CD14-positive monocyte (primary cell): ENCODE measurements at regions not wholly inside any gene's neighbourhood (a gene's known extent, or its start where the extent isn't known, plus 50 kb on each side); places are given as distances from the start of the nearest gene placed in this dataset.

Experiments
- DNase-seq, 3 donors: peaks; one replicate each; pipeline ENCODE4 v3.0.0-alpha.2; 2011 to 2022
- H2AFZ ChIP-seq: 2 replicates; pipeline ENCODE4 v1.6.0; 2012; ENCODE audit warnings: mild to moderate bottlenecking, low read depth, low read length, inconsistent platforms; ENCODE audit not compliant: insufficient read depth, poor library complexity, severe bottlenecking
- H3K27ac ChIP-seq, 2 donors: 1 replicate in 1 of 2; 2 replicates in 1 of 2; pipeline ENCODE4 v1.5.1; 2012 to 2013; ENCODE audit warnings: low read length in 2 of 2, control low read depth in 1 of 2, inconsistent platforms in 1 of 2, low read depth in 1 of 2, mild to moderate bottlenecking in 1 of 2
- H3K27me3 ChIP-seq, 2 donors: one replicate each; pipeline versions ENCODE4 v1.6.0 to v1.6.1; 2011 to 2013; ENCODE audit warnings: low read length in 2 of 2; ENCODE audit not compliant: control insufficient read depth in 2 of 2, insufficient read depth in 2 of 2
- H3K36me3 ChIP-seq, 2 donors: replicated peaks in 1 of 2; 1 replicate in 1 of 2; 2 replicates in 1 of 2; pipeline versions ENCODE4 v1.5.1 to v1.6.1; 2012 to 2013; ENCODE audit warnings: low read length in 2 of 2, control low read depth in 1 of 2, inconsistent platforms in 1 of 2, mild to moderate bottlenecking in 1 of 2; ENCODE audit not compliant: insufficient read depth in 2 of 2, control insufficient read depth in 1 of 2
- H3K4me1 ChIP-seq, 2 donors: 1 replicate in 1 of 2; 2 replicates in 1 of 2; pipeline versions ENCODE4 v1.5.1 to v1.6.1; 2012 to 2013; ENCODE audit warnings: low read length in 2 of 2, control low read depth in 1 of 2, inconsistent platforms in 1 of 2, mild to moderate bottlenecking in 1 of 2, moderate library complexity in 1 of 2; ENCODE audit not compliant: insufficient read depth in 2 of 2, control insufficient read depth in 1 of 2
- H3K4me2 ChIP-seq: replicated peaks from 2 replicates; pipeline ENCODE3; 2012; ENCODE audit warnings: low read length, moderate library complexity, mild to moderate bottlenecking; ENCODE audit not compliant: poor library complexity, severe bottlenecking; ENCODE audit errors: extremely low read depth
- H3K4me3 ChIP-seq, 3 experiments: fragments of 200-600 bp in 1 of 3; sonication (generic) in 1 of 3; replicated peaks in 1 of 3; 1 replicate in 2 of 3; 2 replicates in 1 of 3; pipeline ENCODE4 v1.5.1; 2011 to 2013; ENCODE audit warnings: low read length in 3 of 3, mild to moderate bottlenecking in 3 of 3, control low read depth in 2 of 3, low read depth in 2 of 3, inconsistent platforms in 1 of 3, moderate library complexity in 1 of 3
- H3K79me2 ChIP-seq: 2 replicates; pipeline ENCODE4 v1.6.0; 2012; ENCODE audit warnings: mild to moderate bottlenecking, control low read depth, inconsistent platforms, low read length, moderate library complexity; ENCODE audit not compliant: insufficient read depth
- H3K9ac ChIP-seq: 2 replicates; pipeline ENCODE4 v1.6.0; 2017; ENCODE audit warnings: low read length, mild to moderate bottlenecking; ENCODE audit not compliant: insufficient read depth, poor library complexity, severe bottlenecking
- H3K9me3 ChIP-seq, 2 donors: replicated peaks in 1 of 2; 1 replicate in 1 of 2; 2 replicates in 1 of 2; pipeline versions ENCODE4 v1.5.1 to v1.6.1; 2012 to 2013; ENCODE audit warnings: low read length in 2 of 2, control low read depth in 1 of 2; ENCODE audit not compliant: control insufficient read depth in 1 of 2, insufficient read depth in 1 of 2
- H4K20me1 ChIP-seq: 2 replicates; pipeline ENCODE4 v1.6.0; 2012; ENCODE audit warnings: mild to moderate bottlenecking, low read length, control low read depth, moderate library complexity; ENCODE audit not compliant: insufficient read depth
- H3K27ac Mint-ChIP-seq, 7 donors: one replicate each; pipeline ENCODE4 v1.8.0; 2020; ENCODE audit warnings: mild to moderate bottlenecking in 7 of 7, mixed read lengths in 7 of 7, moderate library complexity in 6 of 7, inconsistent platforms in 2 of 7
- H3K27me3 Mint-ChIP-seq, 3 donors: one replicate each; pipeline ENCODE4 v1.8.0; 2021 to 2022; ENCODE audit warnings: low read depth in 3 of 3, mild to moderate bottlenecking in 3 of 3, mixed read lengths in 3 of 3, moderate library complexity in 3 of 3, inconsistent platforms in 1 of 3
- H3K36me3 Mint-ChIP-seq, 2 donors: one replicate each; pipeline ENCODE4 v1.8.0; 2020; ENCODE audit warnings: mixed read lengths in 2 of 2, inconsistent platforms in 1 of 2, mild to moderate bottlenecking in 1 of 2
- H3K4me1 Mint-ChIP-seq: one replicate; pipeline ENCODE4 v1.8.0; 2020; ENCODE audit warnings: mild to moderate bottlenecking, mixed read lengths
- H3K4me3 Mint-ChIP-seq, 2 donors: one replicate each; pipeline ENCODE4 v1.8.0; 2020; ENCODE audit warnings: mild to moderate bottlenecking in 2 of 2, mixed read lengths in 2 of 2, moderate library complexity in 1 of 2
- H3K9me3 Mint-ChIP-seq, 7 donors: one replicate each; pipeline ENCODE4 v1.8.0; 2020 to 2022; ENCODE audit warnings: mixed read lengths in 7 of 7, mild to moderate bottlenecking in 6 of 7, moderate library complexity in 6 of 7, inconsistent platforms in 2 of 7
- CTCF ChIP-seq: fragments of 200-600 bp; IDR thresholded peaks from one replicate; pipeline ENCODE4 v1.8.0; 2022; ENCODE audit warnings: antibody characterized with exemption, mild to moderate bottlenecking
- WGBS: methylation state at CpG from one replicate; pipeline ENCODE4 v1.1.5; 2013; ENCODE audit warnings: missing lambda C conversion rate; ENCODE audit not compliant: insufficient coverage; 5-methylcytosine and 5-hydroxymethylcytosine counted together
- intact Hi-C, 2 donors: fragments of 100-400 bp; cut with micrococcal nuclease; formaldehyde crosslinking; loops; one replicate each; pipeline versions ENCODE4 v1.15.0 to v1.15.1; 2023

- WGBS = 95% methylated on average over 2 of the region's 3 CpGs
- Mint-ChIP-seq H3K27me3 (peaks cover 3 to 5% (median 4%) of the 10 kb centered on the region in 3 donors), H3K27ac (no peak overlapping the region), H3K9me3 (peaks cover 0 to 2% (median 0%) of the 10 kb centered on the region in 7 donors), H3K4me1 (no peaks in the 10 kb centered on the region), H3K36me3 (no peaks in the 10 kb centered on the region), H3K4me3 (no peak overlapping the region)
- Histone ChIP-seq H3K4me1 (no peaks in the 10 kb centered on the region), H3K79me2 (no peaks in the 10 kb centered on the region), H4K20me1 (no peaks in the 10 kb centered on the region), H3K4me3 (no peak overlapping the region), H2AFZ (no peak overlapping the region), H3K4me2 (no peak overlapping the region), H3K9me3 (no peaks in the 10 kb centered on the region), H3K27me3 (no peaks in the 10 kb centered on the region), H3K9ac (no peak overlapping the region), H3K36me3 (no peaks in the 10 kb centered on the region), H3K27ac (no peak overlapping the region)
- TF ChIP-seq CTCF = no peak
- intact Hi-C loops = no loop called here
- no peak for DNase-seq
Observed at GRCh38 chr6:150654608-150655007, 54.9 kb downstream of the PLEKHG1 start.

GRCh38 chr6:150656156-150656555 lies 56.5 kb downstream of the PLEKHG1 start:
- Histone ChIP-seq H3K4me3 (no peak overlapping the region), H3K4me2 (no peak overlapping the region), H3K9me3 (no peaks in the 10 kb centered on the region), H3K27me3 (no peaks in the 10 kb centered on the region), H3K9ac (no peak overlapping the region), H4K20me1 (no peaks in the 10 kb centered on the region), H3K4me1 (no peaks in the 10 kb centered on the region), H3K79me2 (no peaks in the 10 kb centered on the region), H2AFZ (no peak overlapping the region), H3K27ac (no peak overlapping the region), H3K36me3 (no peaks in the 10 kb centered on the region)
- DNase-seq = no peak
- no peak for TF ChIP-seq CTCF
- intact Hi-C loops = no loop called here
- 73% methylated on average over 1 of the region's 1 CpG for WGBS
- Mint-ChIP-seq H3K36me3 (no peaks in the 10 kb centered on the region), H3K4me1 (no peaks in the 10 kb centered on the region), H3K27ac (no peak overlapping the region), H3K9me3 (peaks cover 0 to 2% (median 0%) of the 10 kb centered on the region in 7 donors), H3K27me3 (peaks cover 3 to 5% (median 4%) of the 10 kb centered on the region in 3 donors), H3K4me3 (no peak overlapping the region)
